ENCODE measurements at regions not wholly inside any gene's neighbourhood (a gene's known extent, or its start where the extent isn't known, plus 50 kb on each side); places are given as distances from the start of the nearest gene placed in this dataset.

DNA sequence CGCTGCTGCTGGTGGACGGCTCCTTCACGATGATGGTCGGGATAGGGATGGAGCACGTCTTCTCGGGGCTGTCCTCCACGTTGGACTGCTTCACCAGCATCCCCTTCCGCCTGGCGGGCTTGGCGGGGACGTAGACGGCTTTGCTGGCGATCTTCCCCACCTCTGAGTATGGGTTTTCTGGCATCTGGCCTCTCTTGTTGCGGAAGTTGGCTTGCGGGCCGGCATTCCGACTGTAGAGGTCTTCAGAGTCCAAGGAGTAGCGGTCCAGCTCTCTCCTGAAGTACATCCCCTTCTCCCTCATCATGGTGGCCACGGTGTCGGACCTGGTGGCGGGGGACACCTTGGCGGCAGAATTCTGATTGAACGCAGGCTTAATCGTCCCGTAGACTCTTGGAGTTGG, 88.8 kb downstream of the CTTN start:
- TF ChIP-seq ARID2 (IDR thresholded peaks at IDR 0.05) = no peak
- no peak for TF ChIP-seq RAD21 (CRISPR knock-in tag; conservative IDR thresholded peaks at IDR 0.05 in 1 of 2, IDR thresholded peaks at IDR 0.05 in 1 of 2)
- TF ChIP-seq ZNF707 (CRISPR knock-in tag; conservative IDR thresholded peaks at IDR 0.05) = no peak

All from K562 (cell line).